ENCODE measurements at regions not wholly inside any gene's neighbourhood (a gene's known extent, or its start where the extent isn't known, plus 50 kb on each side); places are given as distances from the start of the nearest gene placed in this dataset.

- TF ChIP-seq CHD7 (IDR thresholded peaks at IDR 0.05; ENCODE audit: insufficient replicate concordance, low read length): no peak
- no peak for TF ChIP-seq CREB1 (IDR thresholded peaks at IDR 0.05)
- no peak for TF ChIP-seq GABPA (IDR thresholded peaks at IDR 0.05; ENCODE audit: borderline replicate concordance, insufficient read depth, low read length)
- no peak for TF ChIP-seq SIX5 (IDR thresholded peaks at IDR 0.05; ENCODE audit: low read depth, low read length)
- no peak for TF ChIP-seq ASH2L (IDR thresholded peaks at IDR 0.05; ENCODE audit: low read length)
- TF ChIP-seq, protein P1, sequence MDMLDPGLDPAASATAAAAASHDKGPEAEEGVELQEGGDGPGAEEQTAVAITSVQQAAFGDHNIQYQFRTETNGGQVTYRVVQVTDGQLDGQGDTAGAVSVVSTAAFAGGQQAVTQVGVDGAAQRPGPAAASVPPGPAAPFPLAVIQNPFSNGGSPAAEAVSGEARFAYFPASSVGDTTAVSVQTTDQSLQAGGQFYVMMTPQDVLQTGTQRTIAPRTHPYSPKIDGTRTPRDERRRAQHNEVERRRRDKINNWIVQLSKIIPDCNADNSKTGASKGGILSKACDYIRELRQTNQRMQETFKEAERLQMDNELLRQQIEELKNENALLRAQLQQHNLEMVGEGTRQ (IDR thresholded peaks at IDR 0.05; ENCODE audit: low read length): no peak
These were observed 128.6 kb upstream of the SPATA12 start (continued) for GRCh38 chr3:56931836-56932235.
